Spleen (tissue), 11 donors: ENCODE measurements at regions not wholly inside any gene's neighbourhood (a gene's known extent, or its start where the extent isn't known, plus 50 kb on each side); places are given as distances from the start of the nearest gene placed in this dataset.

ENCODE experiments used
- DNase-seq: peaks from one replicate; pipeline ENCODE4 v3.0.0-alpha.2; 2020
- H3K27ac ChIP-seq, 8 donors: fragments of 200-600 bp; sonication (generic) in 7 of 8; 1 replicate in 4 of 8; 2 replicates in 4 of 8; pipeline versions ENCODE4 v1.5.0 to v1.8.0; 2016 to 2021; ENCODE audit warnings: inconsistent platforms in 4 of 8, mild to moderate bottlenecking in 4 of 8, moderate library complexity in 1 of 8
- H3K27me3 ChIP-seq, 7 donors: fragments of 200-600 bp; sonication (generic) in 6 of 7; replicated peaks in 1 of 7; 1 replicate in 4 of 7; 2 replicates in 3 of 7; pipeline versions ENCODE4 v1.5.0 to v1.8.0; 2016 to 2021; ENCODE audit warnings: inconsistent platforms in 3 of 7, mild to moderate bottlenecking in 1 of 7
- H3K36me3 ChIP-seq, 6 donors: fragments of 200-600 bp; sonication (generic) in 5 of 6; 1 replicate in 4 of 6; 2 replicates in 2 of 6; pipeline versions ENCODE4 v1.5.0 to v1.8.0; 2016 to 2021; ENCODE audit warnings: inconsistent platforms in 2 of 6
- H3K4me1 ChIP-seq, 6 donors: fragments of 200-600 bp; sonication (generic) in 5 of 6; 1 replicate in 3 of 6; 2 replicates in 3 of 6; pipeline versions ENCODE4 v1.5.0 to v1.8.0; 2016 to 2021; ENCODE audit warnings: inconsistent platforms in 3 of 6
- H3K4me3 ChIP-seq, 8 donors: fragments of 200-600 bp; sonication (generic) in 7 of 8; 1 replicate in 4 of 8; 2 replicates in 4 of 8; pipeline versions ENCODE4 v1.5.0 to v1.8.0; 2016 to 2021; ENCODE audit warnings: inconsistent platforms in 4 of 8, mild to moderate bottlenecking in 4 of 8, moderate library complexity in 2 of 8
- H3K9me3 ChIP-seq, 8 donors: fragments of 200-600 bp; sonication (generic) in 7 of 8; 1 replicate in 4 of 8; 2 replicates in 4 of 8; pipeline versions ENCODE4 v1.5.0 to v1.8.0; 2016 to 2021; ENCODE audit warnings: inconsistent platforms in 4 of 8
- CTCF ChIP-seq, 11 experiments: fragments of 200-600 bp in 7 of 11; fragments of 450-650 bp in 4 of 11; sonication (generic) in 4 of 11; IDR thresholded peaks in 8 of 11; conservative IDR thresholded peaks in 3 of 11; 1 replicate in 7 of 11; 2 replicates in 4 of 11; pipeline versions ENCODE4 v1.4.0 to v1.8.0; 2016 to 2021; ENCODE audit warnings: antibody characterized with exemption in 11 of 11, inconsistent platforms in 4 of 11, mild to moderate bottlenecking in 1 of 11
- POLR2A ChIP-seq, 3 donors: fragments of 450-650 bp; IDR thresholded peaks; one replicate each; pipeline ENCODE4 v1.5.1; 2017; ENCODE audit warnings: antibody characterized with exemption in 3 of 3, mild to moderate bottlenecking in 1 of 3
- POLR2AphosphoS5 ChIP-seq, 3 donors: sonication (generic); formaldehyde crosslinking; IDR thresholded peaks; one replicate each; pipeline ENCODE4 v1.5.1; 2017; ENCODE audit warnings: antibody characterized with exemption in 3 of 3
- WGBS, 5 donors: extraction: QIAGEN DNeasy Blood & Tissue Kit in 3 of 5; methylation state at CpG; one replicate each; pipeline versions ENCODE4 v1.1.5 to v1.1.7; 2013 to 2018; 5-methylcytosine and 5-hydroxymethylcytosine counted together
- intact Hi-C: fragments of 100-400 bp; cut with DNase I; formaldehyde crosslinking; loops from one replicate; pipeline ENCODE4 v1.15.0; 2023; ENCODE audit warnings: low total_unique reads
- donor health status: healthy with polysubstance abuse.
- donor health status: DM: no; HTN: no; CAD: no; lungs with moderate emphysema.
- donor health status: DM: no; HTN: no; CAD: no.
- donor health status: Bipolar disorder and iron deficiency.
- donor health status: healthy.
- donor health status: DM: no; HTN: no; CAD: no.
- donor health status: DM: yes; HTN: yes; CAD: no.

- intact Hi-C loops = no loop called here
- 56 to 90% (median 67%) methylated on average over 3 of the region's 3 CpGs for WGBS, 5 donors
- DNase-seq = no peak
- H3K4me3 ChIP-seq = no peak overlapping the region
- no peaks in the 10 kb centered on the region for H3K4me1 ChIP-seq
- no peaks in the 10 kb centered on the region for H3K36me3 ChIP-seq
- no peaks in the 10 kb centered on the region for H3K9me3 ChIP-seq
- H3K27me3 ChIP-seq = no peaks in the 10 kb centered on the region
- TF ChIP-seq POLR2A (IDR thresholded peaks at IDR 0.05) = no peak
- no peak for TF ChIP-seq POLR2AphosphoS5 (IDR thresholded peaks at IDR 0.05)
- no peak for TF ChIP-seq CTCF (IDR thresholded peaks at IDR 0.05 in 8 of 11, conservative IDR thresholded peaks at IDR 0.05 in 3 of 11)
- no peak overlapping the region for H3K27ac ChIP-seq
These were observed 131.7 kb upstream of the CCNG1 start for GRCh38 chr5:163305655-163306054.

- Histone ChIP-seq H3K27ac (no peak overlapping the region), H3K4me1 (no peaks in the 10 kb centered on the region), H3K4me3 (no peak overlapping the region), H3K9me3 (peaks cover 0 to 4% (median 0%) of the 10 kb centered on the region in 8 donors), H3K27me3 (no peaks in the 10 kb centered on the region), H3K36me3 (no peaks in the 10 kb centered on the region)
- no peak for DNase-seq
- WGBS, 5 donors = 76 to 84% (median 78%) methylated on average over 2 of the region's 2 CpGs
- TF ChIP-seq CTCF (IDR thresholded peaks at IDR 0.05 in 8 of 11, conservative IDR thresholded peaks at IDR 0.05 in 3 of 11) (peak in 3 of 11 experiments; percentile 12 to 18 (median 12)), POLR2AphosphoS5 (IDR thresholded peaks at IDR 0.05) (no peak)
- intact Hi-C loops = no loop called here
These were observed 131.0 kb upstream of the CCNG1 start for GRCh38 chr5:163306421-163306820.

- H3K4me3 ChIP-seq = no peak overlapping the region
- intact Hi-C loops = no loop called here
- peaks cover 0 to 37% (median 26%) of the 10 kb centered on the region in 8 donors for H3K9me3 ChIP-seq
- TF ChIP-seq CTCF (IDR thresholded peaks at IDR 0.05 in 8 of 11, conservative IDR thresholded peaks at IDR 0.05 in 3 of 11) (no peak), POLR2AphosphoS5 (IDR thresholded peaks at IDR 0.05) (no peak), POLR2A (IDR thresholded peaks at IDR 0.05) (no peak)
- no peaks in the 10 kb centered on the region for H3K27me3 ChIP-seq
- DNase-seq = no peak
- H3K4me1 ChIP-seq = no peaks in the 10 kb centered on the region
- WGBS, 5 donors = 71 to 93% (median 83%) methylated on average over 2 of the region's 2 CpGs
- H3K36me3 ChIP-seq = no peaks in the 10 kb centered on the region
- H3K27ac ChIP-seq = peak overlapping the region in 3 of 8 donors; percentile 13 to 47 (median 27)
These were observed 127.5 kb upstream of the CCNG1 start for GRCh38 chr5:163309914-163310313.

GRCh38 chr5:163310997-163311396 lies 126.4 kb upstream of the CCNG1 start:
- Histone ChIP-seq H3K4me1 (no peaks in the 10 kb centered on the region), H3K9me3 (peaks cover 0 to 37% (median 26%) of the 10 kb centered on the region in 8 donors), H3K36me3 (no peaks in the 10 kb centered on the region), H3K4me3 (no peak overlapping the region), H3K27ac (peak overlapping the region in 1 of 8 donors; percentile 47), H3K27me3 (no peaks in the 10 kb centered on the region)
- DNase-seq = no peak
- WGBS, 5 donors = 28 to 59% (median 37%) methylated on average over 1 of the region's 1 CpG
- TF ChIP-seq POLR2AphosphoS5 (IDR thresholded peaks at IDR 0.05) (no peak), CTCF (IDR thresholded peaks at IDR 0.05 in 8 of 11, conservative IDR thresholded peaks at IDR 0.05 in 3 of 11) (no peak), POLR2A (IDR thresholded peaks at IDR 0.05) (no peak)
- intact Hi-C loops = no loop called here
